Kidney epithelial cell (primary cell): ENCODE measurements at regions not wholly inside any gene's neighbourhood (a gene's known extent, or its start where the extent isn't known, plus 50 kb on each side); places are given as distances from the start of the nearest gene placed in this dataset.

Source experiments
- DNase-seq: peaks from one replicate; pipeline ENCODE4 v3.0.0-alpha.2; 2010; ENCODE audit warnings: low read depth
- H3K27me3 ChIP-seq: 2 replicates; pipeline ENCODE4 v1.6.0; 2011; ENCODE audit warnings: low read length; ENCODE audit not compliant: control insufficient read depth, insufficient read depth
- H3K36me3 ChIP-seq: 2 replicates; pipeline ENCODE4 v1.5.1; 2011; ENCODE audit warnings: low read length; ENCODE audit not compliant: control insufficient read depth, insufficient read depth
- H3K4me3 ChIP-seq: 2 replicates; pipeline ENCODE4 v1.5.1; 2011; ENCODE audit warnings: low read depth, mild to moderate bottlenecking, control low read depth, low read length
- CTCF ChIP-seq: IDR thresholded peaks from 2 replicates; pipeline ENCODE4 v1.5.1; 2011; ENCODE audit warnings: mild to moderate bottlenecking, moderate library complexity, low read length, control low read depth, inconsistent platforms; ENCODE audit not compliant: insufficient read depth, poor library complexity, severe bottlenecking

GRCh38 chr5:103347716-103348423, 89.3 kb downstream of the MACIR start:
- Histone ChIP-seq H3K36me3 (no peaks in the 10 kb centered on the region), H3K4me3 (no peak overlapping the region), H3K27me3 (no peaks in the 10 kb centered on the region)
- DNase-seq = no peak
- TF ChIP-seq CTCF = no peak

- no peak for TF ChIP-seq CTCF
- Histone ChIP-seq H3K27me3 (no peaks in the 10 kb centered on the region), H3K4me3 (no peak overlapping the region), H3K36me3 (no peaks in the 10 kb centered on the region)
- DNase-seq = no peak
Measured at GRCh38 chr5:103346162-103346748, 87.7 kb downstream of the MACIR start.

GRCh38 chr5:103345461-103345860, 86.9 kb downstream of the MACIR start:
- no peak for TF ChIP-seq CTCF
- no peaks in the 10 kb centered on the region for H3K27me3 ChIP-seq
- no peaks in the 10 kb centered on the region for H3K36me3 ChIP-seq
- H3K4me3 ChIP-seq = no peak overlapping the region
- no peak for DNase-seq

GRCh38 chr5:103340717-103341388, 82.3 kb downstream of the MACIR start:
- Histone ChIP-seq H3K27me3 (no peaks in the 10 kb centered on the region), H3K36me3 (no peaks in the 10 kb centered on the region), H3K4me3 (no peak overlapping the region)
- no peak for TF ChIP-seq CTCF
- DNase-seq = no peak

GRCh38 chr5:103340132-103340531, 81.6 kb downstream of the MACIR start:
- H3K4me3 ChIP-seq = no peak overlapping the region
- no peak for TF ChIP-seq CTCF
- H3K36me3 ChIP-seq = no peaks in the 10 kb centered on the region
- no peak for DNase-seq
- no peaks in the 10 kb centered on the region for H3K27me3 ChIP-seq
